ENCODE measurements at regions not wholly inside any gene's neighbourhood (a gene's known extent, or its start where the extent isn't known, plus 50 kb on each side); places are given as distances from the start of the nearest gene placed in this dataset.

GRCh38 chr11:121722431-121723245, 269.9 kb upstream of the SORL1-AS1 start:
- peak; percentile 13 for DNase-seq

- DNase-seq = no peak
Measured at GRCh38 chr11:121721961-121722360, 269.2 kb upstream of the SORL1-AS1 start.

GRCh38 chr11:121721448-121721847, 268.7 kb upstream of the SORL1-AS1 start:
- no peak for DNase-seq

- no peak for DNase-seq
Measured at GRCh38 chr11:121717296-121717695, 264.5 kb upstream of the SORL1-AS1 start.

GRCh38 chr11:121716060-121716459, 263.3 kb upstream of the SORL1-AS1 start:
- no peak for DNase-seq

GRCh38 chr11:121715405-121715804, 262.6 kb upstream of the SORL1-AS1 start:
- no peak for DNase-seq

- DNase-seq = no peak
Measured at GRCh38 chr11:121714351-121714750, 261.6 kb upstream of the SORL1-AS1 start.

- DNase-seq = no peak
Measured at GRCh38 chr11:121711939-121712338, 259.2 kb upstream of the SORL1-AS1 start.

GRCh38 chr11:121711236-121711635, 258.5 kb upstream of the SORL1-AS1 start:
- no peak for DNase-seq

- no peak for DNase-seq
Measured at GRCh38 chr11:121706884-121707420, 254.2 kb upstream of the SORL1-AS1 start.

GRCh38 chr11:121703201-121703600, 250.4 kb upstream of the SORL1-AS1 start:
- no peak for DNase-seq

GRCh38 chr11:121700968-121701367, 248.2 kb upstream of the SORL1-AS1 start:
- no peak for DNase-seq

- no peak for DNase-seq
Measured at GRCh38 chr11:121699801-121700200, 247.0 kb upstream of the SORL1-AS1 start.

GRCh38 chr11:121696931-121697670, 244.3 kb upstream of the SORL1-AS1 start:
- no peak for DNase-seq

- no peak for DNase-seq
Measured at GRCh38 chr11:121696177-121696871, 243.6 kb upstream of the SORL1-AS1 start.

- no peak for DNase-seq
Measured at GRCh38 chr11:121692236-121692635, 239.5 kb upstream of the SORL1-AS1 start.

GRCh38 chr11:121688860-121689614, 236.3 kb upstream of the SORL1-AS1 start:
- DNase-seq = no peak

- DNase-seq = no peak
Measured at GRCh38 chr11:121688055-121688491, 235.3 kb upstream of the SORL1-AS1 start.

- DNase-seq = no peak
Measured at GRCh38 chr11:121683791-121684190, 231.0 kb upstream of the SORL1-AS1 start.

All from 8988T (cell line).